Liver (tissue), 2 donors: ENCODE measurements at regions not wholly inside any gene's neighbourhood (a gene's known extent, or its start where the extent isn't known, plus 50 kb on each side); places are given as distances from the start of the nearest gene placed in this dataset.

Source experiments
- GABPA ChIP-seq, 2 donors: IDR thresholded peaks in 1 of 2; conservative IDR thresholded peaks in 1 of 2; 2 replicates each; pipeline ENCODE4 v1.6.1; 2016; ENCODE audit warnings: antibody characterized with exemption in 2 of 2, mild to moderate bottlenecking in 1 of 2, moderate library complexity in 1 of 2
- SP1 ChIP-seq: IDR thresholded peaks from 2 replicates; pipeline ENCODE4 v1.6.1; 2018; ENCODE audit warnings: antibody characterized with exemption, mild to moderate bottlenecking
- donor health status: healthy.

DNA sequence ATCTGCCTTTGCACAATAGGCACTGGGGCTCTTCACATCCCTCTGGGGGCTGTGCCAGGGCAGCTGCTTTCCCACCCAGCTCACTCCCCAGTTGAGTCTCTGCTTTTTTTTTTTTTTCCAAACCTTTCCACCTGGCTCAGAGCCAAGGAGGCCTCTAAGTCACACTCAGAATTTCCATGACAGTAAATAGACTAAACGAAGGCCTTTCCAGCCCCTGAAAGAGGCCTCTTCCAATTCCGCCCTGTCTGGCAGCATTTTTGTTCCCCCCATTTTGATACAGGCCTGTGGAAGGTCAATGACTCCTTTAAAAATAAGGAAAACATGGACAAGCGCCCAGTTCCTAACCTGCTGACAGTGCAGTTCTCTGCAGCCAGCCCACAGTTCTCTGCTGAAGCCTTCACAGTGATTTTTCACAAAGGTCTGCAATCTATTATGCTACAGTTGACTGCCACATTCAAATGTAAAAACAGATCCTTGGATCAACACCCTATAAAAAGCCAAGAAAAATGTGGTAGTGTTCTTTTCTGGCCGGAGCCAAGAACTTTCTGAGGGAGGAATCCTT lies 107.5 kb upstream of the SESN3 start:
- peak; percentile 75 for TF ChIP-seq SP1
- TF ChIP-seq GABPA (IDR thresholded peaks at IDR 0.05 in 1 of 2, conservative IDR thresholded peaks at IDR 0.05 in 1 of 2) = no peak
